AG09319 (cell line): ENCODE measurements at regions not wholly inside any gene's neighbourhood (a gene's known extent, or its start where the extent isn't known, plus 50 kb on each side); places are given as distances from the start of the nearest gene placed in this dataset.

ENCODE experiments used
- DNase-seq: peaks from one replicate; pipeline ENCODE4 v3.0.0-alpha.2; 2010; ENCODE audit warnings: low read depth; ENCODE audit errors: extremely low read depth
- TF ChIP-seq, protein P1 (sequence below): IDR thresholded peaks from 2 replicates; pipeline ENCODE4 v1.5.1; 2011; ENCODE audit warnings: low read depth, mild to moderate bottlenecking, inconsistent platforms, low read length, moderate library complexity

DNA sequence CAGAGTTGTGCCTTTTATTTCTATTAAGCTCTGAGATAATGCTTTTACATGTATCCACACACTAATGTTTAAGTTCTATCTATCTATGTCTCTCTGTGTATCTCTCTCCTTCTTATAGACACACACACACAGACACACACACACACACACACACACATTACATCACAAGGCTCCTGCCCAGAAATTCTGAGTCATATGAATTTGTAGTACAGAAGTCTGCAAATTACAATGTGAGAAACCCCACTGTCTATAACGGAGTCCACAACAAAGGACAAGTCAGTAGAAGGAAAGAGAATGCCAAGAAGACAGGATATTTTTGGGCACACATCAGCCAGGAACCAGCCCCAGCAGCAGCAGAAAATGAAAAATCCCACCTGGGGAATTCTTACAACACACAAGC, 142.4 kb downstream of the EN1 start:
- TF ChIP-seq, protein P1, sequence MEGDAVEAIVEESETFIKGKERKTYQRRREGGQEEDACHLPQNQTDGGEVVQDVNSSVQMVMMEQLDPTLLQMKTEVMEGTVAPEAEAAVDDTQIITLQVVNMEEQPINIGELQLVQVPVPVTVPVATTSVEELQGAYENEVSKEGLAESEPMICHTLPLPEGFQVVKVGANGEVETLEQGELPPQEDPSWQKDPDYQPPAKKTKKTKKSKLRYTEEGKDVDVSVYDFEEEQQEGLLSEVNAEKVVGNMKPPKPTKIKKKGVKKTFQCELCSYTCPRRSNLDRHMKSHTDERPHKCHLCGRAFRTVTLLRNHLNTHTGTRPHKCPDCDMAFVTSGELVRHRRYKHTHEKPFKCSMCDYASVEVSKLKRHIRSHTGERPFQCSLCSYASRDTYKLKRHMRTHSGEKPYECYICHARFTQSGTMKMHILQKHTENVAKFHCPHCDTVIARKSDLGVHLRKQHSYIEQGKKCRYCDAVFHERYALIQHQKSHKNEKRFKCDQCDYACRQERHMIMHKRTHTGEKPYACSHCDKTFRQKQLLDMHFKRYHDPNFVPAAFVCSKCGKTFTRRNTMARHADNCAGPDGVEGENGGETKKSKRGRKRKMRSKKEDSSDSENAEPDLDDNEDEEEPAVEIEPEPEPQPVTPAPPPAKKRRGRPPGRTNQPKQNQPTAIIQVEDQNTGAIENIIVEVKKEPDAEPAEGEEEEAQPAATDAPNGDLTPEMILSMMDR = no peak
- DNase-seq = no peak

DNA sequence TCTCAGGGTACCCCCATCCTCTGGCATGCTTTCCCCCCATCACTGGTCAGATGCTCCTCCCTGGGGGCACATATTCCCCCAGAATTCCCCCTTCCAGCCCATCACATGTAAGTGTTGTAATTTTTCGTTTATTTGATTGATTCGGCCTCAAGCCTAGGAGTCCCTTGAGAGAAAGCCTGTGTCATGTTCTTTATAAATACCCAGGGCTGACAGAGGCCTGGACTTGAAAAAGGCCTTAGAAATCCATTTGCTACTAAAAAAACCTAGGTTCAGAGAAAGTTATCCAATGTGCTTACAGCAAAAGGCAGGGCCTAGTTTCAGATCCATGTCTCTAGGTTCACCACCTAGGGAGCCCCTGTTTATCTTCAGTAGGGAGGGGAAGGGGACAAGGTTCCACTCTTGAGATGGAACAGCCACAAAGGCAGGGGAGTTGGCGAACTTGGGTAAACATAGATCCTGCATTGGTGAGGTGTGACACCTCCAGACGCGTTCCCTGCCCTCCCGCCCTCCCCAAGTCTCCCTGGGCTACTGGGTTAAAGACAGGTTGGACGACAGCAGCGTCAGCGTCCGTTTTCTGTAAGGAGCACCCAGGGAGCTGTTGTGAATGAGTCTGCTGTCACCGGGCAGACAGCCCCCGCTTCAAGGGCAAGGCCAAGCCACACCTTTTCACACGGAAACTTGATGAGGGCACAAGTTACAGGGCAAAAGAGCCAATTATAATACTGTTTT, 147.8 kb downstream of the EN1 start:
- no peak for DNase-seq
- TF ChIP-seq, protein P1 = no peak

DNA sequence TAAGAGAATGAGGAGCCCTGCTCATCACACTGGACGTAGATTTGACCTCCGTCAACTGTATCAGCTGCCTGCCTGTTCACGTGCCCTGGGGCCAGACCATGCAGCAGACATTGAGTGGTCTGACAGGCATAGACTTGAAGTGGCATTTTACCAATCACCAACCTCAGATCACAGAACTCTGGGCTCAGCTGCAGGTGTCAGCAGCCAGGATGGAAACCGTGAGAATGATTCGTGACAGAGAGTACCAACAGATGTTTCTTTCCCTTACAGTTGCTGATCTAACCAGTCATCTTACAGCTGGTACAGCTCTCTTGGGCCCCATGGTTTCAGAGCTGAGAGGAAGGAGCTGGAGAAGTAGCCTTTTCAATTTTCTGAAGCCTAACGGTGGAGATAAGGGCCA, 148.9 kb downstream of the EN1 start:
- TF ChIP-seq, protein P1 = no peak
- DNase-seq = no peak

DNA sequence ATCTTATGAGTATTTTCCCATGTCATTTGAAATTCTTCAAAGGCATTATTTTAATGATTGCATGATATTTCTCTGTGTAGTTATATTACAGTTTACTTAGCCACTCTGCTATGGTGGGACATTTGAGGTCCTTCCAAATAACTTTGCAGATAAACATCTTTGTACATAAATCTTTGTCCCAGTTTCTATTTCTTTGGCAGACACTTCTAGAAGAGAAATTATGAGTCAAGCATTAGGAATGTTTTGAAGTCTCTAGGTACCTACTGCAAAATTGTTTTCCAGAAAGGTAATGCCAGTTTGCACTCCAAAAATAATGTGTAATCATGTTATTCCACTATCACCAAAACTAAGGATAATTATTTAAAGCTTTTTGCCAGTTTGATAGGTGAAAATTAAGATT, 149.7 kb downstream of the EN1 start:
- TF ChIP-seq, protein P1 = no peak
- DNase-seq = no peak

DNA sequence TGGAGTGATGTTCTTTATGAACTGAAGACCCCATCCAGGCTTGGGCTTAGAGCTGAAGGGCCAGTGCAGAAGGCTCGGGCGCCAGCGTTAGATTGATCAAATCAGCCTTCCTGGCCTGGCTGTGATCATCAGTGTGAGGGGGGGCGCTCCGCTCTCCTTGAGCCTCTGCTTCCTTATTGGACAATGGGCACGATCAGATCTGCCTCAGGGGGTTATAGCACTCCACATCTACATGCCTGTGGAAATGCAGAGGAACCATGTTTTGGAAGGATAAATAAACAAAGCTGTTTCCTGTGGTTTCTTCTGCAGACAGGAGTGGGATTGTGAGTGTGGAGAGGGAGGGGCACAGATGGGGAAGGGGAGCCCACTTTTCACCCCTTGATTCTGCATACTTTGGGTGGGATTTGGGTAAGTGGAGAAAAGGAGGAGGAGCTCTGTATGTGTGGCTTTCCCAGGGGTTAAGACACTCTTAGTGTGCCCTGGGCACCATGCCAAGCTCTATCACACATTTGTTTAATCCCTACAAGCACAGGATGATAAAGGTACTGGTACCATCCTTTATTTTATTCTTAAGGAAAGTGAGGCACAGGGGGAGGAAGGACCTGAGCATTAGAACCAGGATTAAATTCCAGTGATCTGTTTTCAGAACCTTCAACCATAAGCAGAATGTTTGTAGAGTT, 150.5 kb downstream of the EN1 start:
- DNase-seq = no peak
- TF ChIP-seq, protein P1 = no peak

DNA sequence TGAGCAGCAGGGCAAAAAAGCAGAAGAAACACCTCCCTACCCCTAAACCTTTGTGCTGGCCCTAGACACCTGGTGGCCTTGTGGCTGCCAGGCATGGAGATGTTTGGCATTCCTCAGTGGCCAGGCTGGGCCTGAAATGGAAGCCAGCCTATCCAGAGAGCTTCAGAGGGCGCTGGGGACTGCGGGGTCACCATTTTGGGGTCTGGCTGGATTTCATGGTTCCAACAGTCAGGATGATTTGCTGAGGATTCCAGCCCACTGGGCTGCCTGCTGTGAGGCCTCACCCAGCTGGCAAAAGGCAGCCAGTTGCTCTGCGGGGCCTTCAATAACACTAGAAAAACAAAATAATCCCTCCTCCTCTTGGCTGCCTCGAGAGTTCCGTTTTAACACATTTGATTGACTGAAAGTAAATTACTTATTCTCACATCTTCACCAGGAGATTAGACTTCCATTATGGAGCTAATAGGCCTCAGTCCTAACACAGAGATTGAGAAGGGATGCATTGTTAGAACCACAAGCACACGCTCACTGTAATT, 154.1 kb downstream of the EN1 start:
- TF ChIP-seq, protein P1 = no peak
- DNase-seq = no peak

DNA sequence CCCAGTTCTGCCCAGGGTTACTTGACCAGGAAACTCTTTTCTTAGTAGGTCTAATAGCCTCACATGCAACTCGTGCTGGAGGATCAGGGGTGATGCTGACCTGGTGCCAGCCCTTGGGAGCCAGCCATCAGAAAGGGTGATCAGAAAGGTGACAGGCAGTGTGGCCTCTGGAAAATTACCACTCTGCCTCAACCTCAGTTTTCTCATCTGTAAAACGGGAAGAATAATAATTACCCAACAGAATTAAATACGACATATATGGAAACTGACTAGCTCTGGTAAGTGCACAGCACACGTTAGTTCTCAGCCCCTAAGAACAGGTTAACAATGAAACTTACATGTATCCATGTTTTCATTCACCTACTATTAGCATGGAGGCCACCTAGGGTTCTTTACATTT, 157.6 kb downstream of the EN1 start:
- TF ChIP-seq, protein P1 = no peak

More for the DNA sequence above, 157.6 kb downstream of the EN1 start:
- no peak for DNase-seq
